K562 (cell line): ENCODE measurements at regions not wholly inside any gene's neighbourhood (a gene's known extent, or its start where the extent isn't known, plus 50 kb on each side); places are given as distances from the start of the nearest gene placed in this dataset.

Experiments
- KAT8 ChIP-seq: fragments of 450-650 bp; IDR thresholded peaks from 2 replicates; pipeline ENCODE4 v1.6.1; 2016; ENCODE audit warnings: low read depth, mild to moderate bottlenecking
- ZNF224 ChIP-seq: sonication (generic); formaldehyde crosslinking; IDR thresholded peaks from 2 replicates; pipeline ENCODE4 v1.8.0; 2022; ENCODE audit warnings: mild to moderate bottlenecking, missing genetic modification reagents

- TF ChIP-seq KAT8 (no peak), ZNF224 (CRISPR knock-in tag) (no peak)
These were observed 122.1 kb upstream of the DAPK1 start for GRCh38 chr9:87375397-87376073.
